ENCODE measurements at regions not wholly inside any gene's neighbourhood (a gene's known extent, or its start where the extent isn't known, plus 50 kb on each side); places are given as distances from the start of the nearest gene placed in this dataset.

GRCh38 chr9:117887383-117887782, 183.2 kb downstream of the TLR4 start:
- H3K27ac ChIP-seq (ENCODE audit: low read length) = no peak overlapping the region
- H3K27me3 ChIP-seq (replicated peaks in 1 of 2; ENCODE audit: control insufficient read depth in 2 of 2, extremely low read depth in 1 of 2, insufficient read depth in 2 of 2, low read length in 1 of 2) = no peaks in the 10 kb centered on the region
- Mint-ChIP-seq H3K9me3 (no peaks in the 10 kb centered on the region), H3K4me3 (no peak overlapping the region), H3K27ac (no peak overlapping the region), H3K36me3 (no peaks in the 10 kb centered on the region), H3K27me3 (no peaks in the 10 kb centered on the region), H3K4me1 (no peaks in the 10 kb centered on the region)
- H3K4me1 ChIP-seq (ENCODE audit: control insufficient read depth in 1 of 2, extremely low read depth in 1 of 2, insufficient read depth in 2 of 2, low read length in 2 of 2) = no peaks in the 10 kb centered on the region
- no peaks in the 10 kb centered on the region for H3K36me3 ChIP-seq (ENCODE audit: control insufficient read depth in 2 of 2, extremely low read depth in 1 of 2, insufficient read depth in 1 of 2, low read length in 1 of 2)
- CTCF ChIA-PET = no interaction called here
- no peak for DNase-seq
- POLR2A ChIA-PET = no interaction called here
- ATAC-seq (replicated peaks in 1 of 4) = no peak
- H3K4me3 ChIP-seq (ENCODE audit: control insufficient read depth in 1 of 2, extremely low read depth in 1 of 2, low read length in 1 of 2) = no peak overlapping the region
- no CpG with 5 or more reads among the region's 2 CpGs for WGBS (ENCODE audit: insufficient coverage)
- no peaks in the 10 kb centered on the region for H3K9me3 ChIP-seq

GRCh38 chr9:117887941-117888340, 183.7 kb downstream of the TLR4 start:
- Mint-ChIP-seq H3K4me1 (no peaks in the 10 kb centered on the region), H3K36me3 (no peaks in the 10 kb centered on the region), H3K9me3 (no peaks in the 10 kb centered on the region), H3K27me3 (no peaks in the 10 kb centered on the region), H3K27ac (no peak overlapping the region), H3K4me3 (no peak overlapping the region)
- no peaks in the 10 kb centered on the region for H3K36me3 ChIP-seq (ENCODE audit: control insufficient read depth in 2 of 2, extremely low read depth in 1 of 2, insufficient read depth in 1 of 2, low read length in 1 of 2)
- CTCF ChIA-PET = no interaction called here
- ATAC-seq (replicated peaks in 1 of 4) = no peak
- H3K27me3 ChIP-seq (replicated peaks in 1 of 2; ENCODE audit: control insufficient read depth in 2 of 2, extremely low read depth in 1 of 2, insufficient read depth in 2 of 2, low read length in 1 of 2) = no peaks in the 10 kb centered on the region
- POLR2A ChIA-PET = no interaction called here
- no peak for DNase-seq
- H3K27ac ChIP-seq (ENCODE audit: low read length) = no peak overlapping the region
- WGBS (ENCODE audit: insufficient coverage) = 100% methylated on average over 1 of the region's 3 CpGs
- no peaks in the 10 kb centered on the region for H3K4me1 ChIP-seq (ENCODE audit: control insufficient read depth in 1 of 2, extremely low read depth in 1 of 2, insufficient read depth in 2 of 2, low read length in 2 of 2)
- H3K9me3 ChIP-seq = no peaks in the 10 kb centered on the region
- no peak overlapping the region for H3K4me3 ChIP-seq (ENCODE audit: control insufficient read depth in 1 of 2, extremely low read depth in 1 of 2, low read length in 1 of 2)

DNA sequence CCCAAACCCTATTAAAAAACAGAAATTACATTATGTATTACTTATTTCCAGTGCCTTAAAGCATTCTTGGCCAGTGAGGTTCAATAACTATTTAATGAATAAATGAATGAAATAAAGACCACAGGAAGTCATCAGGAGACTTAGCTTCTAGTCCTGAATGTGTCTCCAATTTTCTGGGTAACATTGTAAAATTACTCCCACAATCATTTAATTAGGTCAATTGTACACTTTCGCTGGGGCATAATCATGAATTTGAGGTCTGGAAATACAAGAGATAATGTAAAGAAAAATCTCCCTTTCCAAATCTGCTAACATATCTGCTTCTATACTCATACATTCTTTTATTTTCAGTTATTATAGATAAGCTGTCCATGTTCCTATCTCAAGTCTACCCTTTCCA, 199.2 kb downstream of the TLR4 start:
- ATAC-seq (replicated peaks in 1 of 4) (no peak), DNase-seq (no peak)
- H3K4me3 ChIP-seq (ENCODE audit: control insufficient read depth in 1 of 2, extremely low read depth in 1 of 2, low read length in 1 of 2) = no peak overlapping the region
- ChIA-PET CTCF (no interaction called here), POLR2A (no interaction called here)
- Mint-ChIP-seq H3K36me3 (no peaks in the 10 kb centered on the region), H3K4me3 (no peak overlapping the region), H3K27ac (no peak overlapping the region), H3K4me1 (no peaks in the 10 kb centered on the region), H3K9me3 (peaks cover 0 to 14% (median 3%) of the 10 kb centered on the region in 3 donors), H3K27me3 (peaks cover 7 to 14% of the 10 kb centered on the region in 2 donors)
- no peaks in the 10 kb centered on the region for H3K36me3 ChIP-seq (ENCODE audit: control insufficient read depth in 2 of 2, extremely low read depth in 1 of 2, insufficient read depth in 1 of 2, low read length in 1 of 2)
- no peaks in the 10 kb centered on the region for H3K9me3 ChIP-seq
- H3K27ac ChIP-seq (ENCODE audit: low read length) = no peak overlapping the region
- H3K4me1 ChIP-seq (ENCODE audit: control insufficient read depth in 1 of 2, extremely low read depth in 1 of 2, insufficient read depth in 2 of 2, low read length in 2 of 2) = no peaks in the 10 kb centered on the region
- no peaks in the 10 kb centered on the region for H3K27me3 ChIP-seq (replicated peaks in 1 of 2; ENCODE audit: control insufficient read depth in 2 of 2, extremely low read depth in 1 of 2, insufficient read depth in 2 of 2, low read length in 1 of 2)
- no CpG with 5 or more reads among the region's 1 CpG for WGBS (ENCODE audit: insufficient coverage)

GRCh38 chr9:117906763-117907162, 202.6 kb downstream of the TLR4 start:
- no peaks in the 10 kb centered on the region for H3K4me1 Mint-ChIP-seq
- no peaks in the 10 kb centered on the region for H3K4me1 ChIP-seq (ENCODE audit: control insufficient read depth in 1 of 2, extremely low read depth in 1 of 2, insufficient read depth in 2 of 2, low read length in 2 of 2)
- H3K9me3 ChIP-seq = no peaks in the 10 kb centered on the region
- POLR2A ChIA-PET = no interaction called here
- no peaks in the 10 kb centered on the region for H3K27me3 ChIP-seq (replicated peaks in 1 of 2; ENCODE audit: control insufficient read depth in 2 of 2, extremely low read depth in 1 of 2, insufficient read depth in 2 of 2, low read length in 1 of 2)
- H3K27ac Mint-ChIP-seq = no peak overlapping the region
- no peak overlapping the region for H3K4me3 Mint-ChIP-seq
- no peaks in the 10 kb centered on the region for H3K36me3 ChIP-seq (ENCODE audit: control insufficient read depth in 2 of 2, extremely low read depth in 1 of 2, insufficient read depth in 1 of 2, low read length in 1 of 2)
- H3K36me3 Mint-ChIP-seq = no peaks in the 10 kb centered on the region
- WGBS (ENCODE audit: insufficient coverage) = 46% methylated on average over 2 of the region's 4 CpGs
- H3K4me3 ChIP-seq (ENCODE audit: control insufficient read depth in 1 of 2, extremely low read depth in 1 of 2, low read length in 1 of 2) = no peak overlapping the region
- no peak for DNase-seq
- H3K27me3 Mint-ChIP-seq = peaks cover 8 to 16% of the 10 kb centered on the region in 2 donors
- H3K27ac ChIP-seq (ENCODE audit: low read length) = no peak overlapping the region
- CTCF ChIA-PET = no interaction called here
- no peak for ATAC-seq (replicated peaks in 1 of 4)
- H3K9me3 Mint-ChIP-seq = peaks cover 19 to 28% (median 25%) of the 10 kb centered on the region in 3 donors

DNA sequence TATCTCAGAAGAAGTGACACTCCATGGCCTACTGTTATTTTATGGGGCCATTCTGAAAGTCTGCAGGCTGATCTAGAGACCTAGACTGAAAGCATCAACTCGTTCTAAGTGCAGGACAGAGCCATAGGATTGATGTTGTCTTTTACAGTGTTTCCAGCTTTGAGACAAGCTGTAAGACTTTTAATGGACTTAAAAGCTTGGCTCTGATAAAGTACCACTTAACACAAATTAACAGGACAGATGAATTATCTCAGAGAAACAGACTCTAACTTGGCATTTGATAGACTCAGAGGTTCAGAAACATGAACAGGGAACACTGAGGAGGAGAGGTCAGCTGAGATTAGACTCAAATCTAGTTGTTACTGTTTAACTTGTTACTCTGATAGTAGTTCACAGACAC, 203.2 kb downstream of the TLR4 start:
- H3K27me3 ChIP-seq (replicated peaks in 1 of 2; ENCODE audit: control insufficient read depth in 2 of 2, extremely low read depth in 1 of 2, insufficient read depth in 2 of 2, low read length in 1 of 2) = no peaks in the 10 kb centered on the region
- ChIA-PET CTCF (no interaction called here), POLR2A (no interaction called here)
- H3K9me3 ChIP-seq = no peaks in the 10 kb centered on the region
- no peak overlapping the region for H3K4me3 ChIP-seq (ENCODE audit: control insufficient read depth in 1 of 2, extremely low read depth in 1 of 2, low read length in 1 of 2)
- WGBS (ENCODE audit: insufficient coverage) = no CpG with 5 or more reads among the region's 1 CpG
- H3K36me3 ChIP-seq (ENCODE audit: control insufficient read depth in 2 of 2, extremely low read depth in 1 of 2, insufficient read depth in 1 of 2, low read length in 1 of 2) = no peaks in the 10 kb centered on the region
- H3K36me3 Mint-ChIP-seq = no peaks in the 10 kb centered on the region
- peaks cover 23 to 32% (median 27%) of the 10 kb centered on the region in 3 donors for H3K9me3 Mint-ChIP-seq
- no peaks in the 10 kb centered on the region for H3K4me1 Mint-ChIP-seq
- no peaks in the 10 kb centered on the region for H3K4me1 ChIP-seq (ENCODE audit: control insufficient read depth in 1 of 2, extremely low read depth in 1 of 2, insufficient read depth in 2 of 2, low read length in 2 of 2)
- ATAC-seq (replicated peaks in 1 of 4) (no peak), DNase-seq (no peak)
- H3K27me3 Mint-ChIP-seq = peaks cover 8 to 16% of the 10 kb centered on the region in 2 donors
- H3K27ac Mint-ChIP-seq = no peak overlapping the region
- no peak overlapping the region for H3K27ac ChIP-seq (ENCODE audit: low read length)
- H3K4me3 Mint-ChIP-seq = no peak overlapping the region

DNA sequence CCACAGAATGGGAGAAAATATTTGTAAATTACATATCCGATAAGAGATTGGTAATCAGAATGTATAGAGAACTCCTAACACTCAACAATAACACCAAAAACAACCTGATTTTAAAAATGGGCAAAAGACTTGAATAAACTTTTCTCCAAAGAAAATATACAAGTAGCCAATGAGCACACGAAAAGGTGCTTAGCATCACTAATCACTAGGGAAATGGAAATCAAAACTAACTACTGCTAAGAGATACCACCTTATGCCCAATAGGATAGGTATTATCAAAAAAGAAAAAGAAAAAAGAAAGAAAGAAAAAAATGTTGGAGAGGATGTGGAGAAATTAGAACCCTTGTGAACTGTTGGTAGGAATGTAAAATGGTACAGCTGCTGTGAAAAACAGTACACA, 212.1 kb downstream of the TLR4 start:
- no peaks in the 10 kb centered on the region for H3K9me3 ChIP-seq
- CTCF ChIA-PET = no interaction called here
- H3K4me3 ChIP-seq (ENCODE audit: control insufficient read depth in 1 of 2, extremely low read depth in 1 of 2, low read length in 1 of 2) = no peak overlapping the region
- no peaks in the 10 kb centered on the region for H3K27me3 ChIP-seq (replicated peaks in 1 of 2; ENCODE audit: control insufficient read depth in 2 of 2, extremely low read depth in 1 of 2, insufficient read depth in 2 of 2, low read length in 1 of 2)
- Mint-ChIP-seq H3K4me1 (no peaks in the 10 kb centered on the region), H3K27me3 (no peaks in the 10 kb centered on the region), H3K4me3 (no peak overlapping the region), H3K9me3 (peaks cover 14 to 16% (median 16%) of the 10 kb centered on the region in 3 donors), H3K36me3 (no peaks in the 10 kb centered on the region), H3K27ac (no peak overlapping the region)
- no peak overlapping the region for H3K27ac ChIP-seq (ENCODE audit: low read length)
- no CpG with 5 or more reads among the region's 2 CpGs for WGBS (ENCODE audit: insufficient coverage)
- POLR2A ChIA-PET = no interaction called here
- DNase-seq (no peak), ATAC-seq (replicated peaks in 1 of 4) (no peak)
- H3K4me1 ChIP-seq (ENCODE audit: control insufficient read depth in 1 of 2, extremely low read depth in 1 of 2, insufficient read depth in 2 of 2, low read length in 2 of 2) = no peaks in the 10 kb centered on the region
- H3K36me3 ChIP-seq (ENCODE audit: control insufficient read depth in 2 of 2, extremely low read depth in 1 of 2, insufficient read depth in 1 of 2, low read length in 1 of 2) = no peaks in the 10 kb centered on the region

DNA sequence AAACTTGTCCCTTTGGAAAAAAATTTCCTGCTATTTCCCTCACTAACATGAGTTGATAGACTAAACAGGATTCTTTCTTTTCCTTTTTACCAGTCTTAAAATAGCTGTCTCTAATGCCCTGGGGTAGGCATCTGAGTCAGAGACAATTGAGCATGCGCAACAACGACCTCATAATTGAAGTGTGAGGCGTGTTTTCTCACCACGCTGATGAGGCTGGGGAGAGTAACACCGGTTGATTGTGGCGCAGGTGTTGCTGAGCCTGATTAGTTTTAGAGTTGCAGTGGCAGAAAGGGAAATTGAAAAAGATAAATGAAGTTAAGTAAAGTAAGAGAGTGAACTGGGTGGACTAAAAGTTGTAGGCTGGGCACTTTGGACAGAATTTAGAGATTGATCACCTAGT, 213.7 kb downstream of the TLR4 start:
- Mint-ChIP-seq H3K36me3 (no peaks in the 10 kb centered on the region), H3K4me1 (no peaks in the 10 kb centered on the region), H3K27me3 (no peaks in the 10 kb centered on the region), H3K27ac (no peak overlapping the region), H3K4me3 (no peak overlapping the region), H3K9me3 (peaks cover 1 to 9% (median 3%) of the 10 kb centered on the region in 3 donors)
- ATAC-seq (replicated peaks in 1 of 4) (no peak), DNase-seq (peak in 4 of 35 experiments; percentile 1 to 34 (median 2))
- Histone ChIP-seq H3K27ac (ENCODE audit: low read length) (no peak overlapping the region), H3K36me3 (ENCODE audit: control insufficient read depth in 2 of 2, extremely low read depth in 1 of 2, insufficient read depth in 1 of 2, low read length in 1 of 2) (no peaks in the 10 kb centered on the region), H3K27me3 (replicated peaks in 1 of 2; ENCODE audit: control insufficient read depth in 2 of 2, extremely low read depth in 1 of 2, insufficient read depth in 2 of 2, low read length in 1 of 2) (no peaks in the 10 kb centered on the region), H3K4me3 (ENCODE audit: control insufficient read depth in 1 of 2, extremely low read depth in 1 of 2, low read length in 1 of 2) (no peak overlapping the region), H3K4me1 (ENCODE audit: control insufficient read depth in 1 of 2, extremely low read depth in 1 of 2, insufficient read depth in 2 of 2, low read length in 2 of 2) (no peaks in the 10 kb centered on the region), H3K9me3 (no peaks in the 10 kb centered on the region)
- POLR2A ChIA-PET = no interaction called here
- WGBS (ENCODE audit: insufficient coverage) = 58% methylated on average over 6 of the region's 6 CpGs
- CTCF ChIA-PET = no interaction called here

Measured in T-cell (primary cell).